HG03565 (cell line): ENCODE measurements at regions not wholly inside any gene's neighbourhood (a gene's known extent, or its start where the extent isn't known, plus 50 kb on each side); places are given as distances from the start of the nearest gene placed in this dataset.

ENCODE experiments used
- ATAC-seq: cut with Tn5 transposase; IDR thresholded peaks from one replicate; pipeline ENCODE4 v1.9.1; 2021; ENCODE audit warnings: mild to moderate bottlenecking, moderate library complexity; ENCODE audit not compliant: unreplicated experiment

DNA sequence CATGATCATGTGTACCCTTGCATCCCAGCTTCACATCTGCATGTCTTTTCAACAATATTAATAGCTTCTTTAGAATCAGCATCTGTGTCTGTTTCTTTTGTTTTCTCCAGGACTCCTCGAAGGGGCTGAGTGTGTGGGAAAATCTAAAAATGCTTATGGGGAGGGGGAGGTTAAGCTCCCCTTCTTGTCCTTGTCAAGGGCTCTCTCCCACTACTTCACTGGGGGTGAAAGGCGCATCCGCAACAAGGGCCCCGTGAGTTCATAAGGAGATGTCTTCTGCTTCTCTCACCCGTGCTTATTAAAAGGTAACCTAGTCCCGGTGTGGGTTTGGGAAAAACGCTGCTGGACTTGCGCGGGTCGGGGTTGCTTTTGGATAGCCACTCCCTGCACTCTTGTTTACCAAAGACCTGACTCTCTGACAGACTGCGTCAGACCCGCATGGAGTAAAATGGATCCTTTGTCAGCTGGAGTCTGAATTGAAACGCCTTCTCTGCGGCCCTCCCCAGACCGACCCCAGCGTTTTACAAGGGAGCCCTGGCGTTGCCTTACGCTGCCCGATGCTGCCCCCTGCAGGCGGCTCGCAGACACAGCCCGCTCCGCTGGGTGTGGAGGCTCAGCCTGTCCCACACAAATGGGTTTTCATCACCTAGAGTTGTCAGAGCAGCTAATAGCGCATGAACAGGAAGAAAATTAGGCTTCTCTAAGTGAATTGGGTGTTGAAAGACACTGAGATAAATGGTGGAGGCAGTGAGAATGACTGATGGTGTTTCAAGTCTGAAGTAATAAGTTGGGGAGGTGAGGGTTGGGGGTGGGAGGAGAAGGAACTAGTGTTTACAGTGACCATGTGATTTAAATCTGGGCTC lies 53.8 kb downstream of the IER5 start:
- peak; percentile 56 for ATAC-seq

DNA sequence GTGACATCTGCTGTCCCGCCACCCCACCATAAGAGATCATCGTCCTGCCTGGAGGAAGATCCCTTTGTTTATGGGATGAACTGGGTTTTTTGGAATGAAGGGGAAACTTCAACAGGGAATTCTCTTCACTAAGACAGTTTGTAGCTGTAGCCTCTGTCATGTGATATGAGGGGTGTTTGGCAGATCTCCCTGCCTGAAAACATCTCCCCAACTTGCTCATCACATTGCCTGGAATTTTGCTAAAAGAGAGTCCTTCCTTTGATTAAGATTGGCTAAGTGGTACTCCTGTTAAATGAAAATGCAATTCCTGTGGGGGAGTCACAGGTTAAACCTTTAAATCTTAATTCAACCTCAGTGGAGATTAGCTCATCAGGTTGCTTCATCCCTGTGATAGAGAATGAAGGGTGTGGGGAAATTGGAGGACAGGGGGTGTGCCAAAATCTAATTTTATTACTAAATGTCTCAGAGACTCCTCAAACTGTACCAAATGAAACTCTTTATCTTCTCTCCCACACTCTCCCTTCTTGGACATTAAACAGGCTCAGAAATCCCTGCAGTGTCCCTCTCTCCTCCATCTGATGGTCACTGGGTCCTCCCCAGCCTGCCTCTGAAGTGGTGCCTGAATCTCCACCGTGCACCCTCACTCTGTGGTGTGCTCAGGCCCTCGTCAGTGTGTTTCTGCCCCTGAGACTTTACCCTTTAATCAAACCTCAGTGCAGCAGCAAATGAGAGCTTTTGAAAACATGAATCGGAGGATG lies 54.8 kb downstream of the IER5 start:
- ATAC-seq, result no peak

DNA sequence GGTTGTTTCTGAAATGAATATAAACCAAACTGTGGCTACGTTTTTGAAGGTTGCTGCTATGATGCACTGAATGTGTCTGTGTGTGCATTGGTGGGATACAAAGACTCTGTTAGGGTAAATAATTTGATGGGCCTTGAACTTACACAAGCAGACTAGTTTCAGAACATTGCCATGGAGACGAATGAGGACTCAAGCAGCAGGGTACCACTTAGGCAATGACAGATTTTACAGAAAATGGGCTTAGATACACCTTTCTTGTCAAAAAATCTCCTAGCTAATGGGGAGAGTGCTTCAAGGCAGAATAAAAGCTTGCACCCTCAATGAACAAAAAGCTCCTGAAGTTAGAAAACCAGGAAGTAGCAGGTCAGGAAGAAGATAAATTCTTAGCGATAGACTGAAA lies 55.7 kb downstream of the IER5 start:
- no peak for ATAC-seq

DNA sequence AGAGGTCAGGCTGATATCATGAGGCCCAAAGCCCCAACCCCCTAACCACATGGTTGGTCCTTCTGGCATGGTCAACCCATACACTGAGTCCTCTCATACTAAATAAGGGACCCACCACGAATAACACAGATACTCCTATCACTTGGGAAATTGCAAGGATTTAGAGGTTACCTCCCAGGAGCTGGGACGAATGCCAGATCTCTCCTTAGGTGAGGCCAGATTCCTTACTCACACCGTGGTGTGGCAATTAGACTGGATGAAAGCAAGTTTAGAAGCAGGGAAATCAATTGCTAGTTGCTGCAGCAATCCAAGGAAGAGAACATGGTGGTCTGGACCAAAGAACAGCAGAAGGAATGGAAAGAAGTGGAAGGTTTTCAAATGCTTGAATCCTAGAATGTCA lies 60.1 kb downstream of the IER5 start:
- no peak for ATAC-seq

GRCh38 chr1:181149326-181150125 lies 61.0 kb downstream of the IER5 start:
- ATAC-seq, result peak; percentile 81

GRCh38 chr1:181150273-181150672 lies 61.8 kb downstream of the IER5 start:
- ATAC-seq, result no peak

DNA sequence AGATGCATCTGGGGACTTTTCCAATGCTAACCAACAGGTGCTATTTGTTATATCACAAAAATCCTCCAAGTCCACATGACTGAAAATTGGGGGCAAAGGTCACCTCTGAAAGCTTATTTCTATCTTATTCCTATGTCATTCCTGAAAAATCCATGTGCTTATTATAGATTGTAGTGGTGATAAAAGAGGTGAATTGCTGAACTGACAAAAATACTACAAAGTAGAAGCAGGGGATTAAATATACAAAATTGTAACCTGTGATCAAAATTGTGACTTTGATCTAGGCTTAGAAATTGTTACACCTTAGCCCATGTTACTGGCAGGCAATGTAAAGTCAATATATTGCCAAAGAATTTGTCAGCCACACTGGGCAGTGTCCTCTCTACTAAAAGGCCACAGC lies 62.3 kb downstream of the IER5 start:
- no peak for ATAC-seq

GRCh38 chr1:181151378-181152326 lies 63.2 kb downstream of the IER5 start:
- no peak for ATAC-seq

- ATAC-seq, result peak; percentile 56
Observed at GRCh38 chr1:181152892-181153633, 64.6 kb downstream of the IER5 start.

GRCh38 chr1:181153634-181153961 lies 65.1 kb downstream of the IER5 start:
- no peak for ATAC-seq

DNA sequence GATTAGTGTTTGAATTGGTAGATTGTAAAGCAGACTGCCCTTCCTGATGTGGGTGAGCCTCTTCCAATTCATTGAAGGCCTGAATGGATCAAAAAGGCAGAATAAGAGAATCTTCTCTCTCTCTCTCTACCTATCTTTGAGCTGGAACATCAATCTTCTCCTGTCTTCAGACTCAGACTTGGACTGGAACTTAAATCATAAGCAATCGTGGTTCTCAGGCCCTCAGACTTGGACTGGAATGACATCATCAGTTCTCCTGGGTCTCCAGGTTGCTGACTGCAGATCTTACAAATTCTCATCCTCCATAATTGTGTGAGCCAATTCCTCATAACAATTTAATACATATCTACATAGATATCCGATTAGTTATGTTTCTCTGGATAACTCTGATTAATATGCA lies 66.8 kb downstream of the IER5 start:
- no peak for ATAC-seq

DNA sequence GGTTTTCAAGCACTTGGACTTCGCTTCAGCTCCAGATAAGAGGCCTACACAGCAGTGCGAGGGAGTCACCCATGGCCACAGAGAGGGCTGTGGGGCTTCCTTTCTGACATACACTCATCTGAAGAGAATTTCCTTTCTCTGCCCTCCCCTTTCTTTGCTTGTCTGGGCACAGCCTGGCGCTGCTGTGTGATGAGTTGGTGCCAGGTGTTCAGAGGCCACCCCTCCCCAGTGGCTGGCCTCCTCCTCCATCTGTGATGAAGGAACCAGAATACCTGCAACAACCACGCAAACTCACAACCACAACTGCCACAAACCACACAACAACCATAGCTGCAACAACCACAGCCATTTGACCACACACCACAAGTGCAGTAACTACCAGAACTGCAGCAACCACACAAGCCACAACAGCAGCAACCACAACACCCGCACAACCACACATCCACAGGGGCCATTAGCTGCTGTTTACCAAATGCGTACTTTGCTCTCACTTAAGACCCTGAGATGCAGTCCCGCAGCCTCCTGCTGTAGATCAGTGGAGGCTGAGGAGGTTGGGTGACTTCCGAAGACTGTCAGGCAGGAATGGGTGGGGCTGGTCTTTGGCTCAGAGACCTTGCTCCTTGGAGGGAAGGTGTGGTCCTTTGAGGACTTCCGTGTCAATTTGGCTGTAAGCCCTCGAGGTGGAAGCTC lies 71.1 kb downstream of the IER5 start:
- no peak for ATAC-seq

DNA sequence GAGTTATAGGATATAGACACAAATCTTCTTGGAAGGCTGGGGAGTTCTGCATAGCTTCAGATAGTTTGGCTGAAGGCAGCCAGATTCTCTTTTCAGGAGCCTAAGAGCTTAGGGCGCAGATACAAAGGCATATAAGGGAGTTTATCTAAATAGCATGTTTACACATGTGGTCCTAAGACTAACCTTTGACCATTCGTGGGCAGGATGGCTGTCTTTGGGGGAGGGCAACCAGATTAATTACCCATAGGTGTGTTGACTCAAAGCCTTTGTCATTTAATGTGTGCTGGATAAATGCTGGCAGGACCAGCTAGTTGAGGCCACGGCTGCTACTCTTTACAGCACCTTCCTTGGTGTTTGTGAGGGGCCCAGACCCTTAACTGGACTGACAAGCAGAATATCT lies 71.8 kb downstream of the IER5 start:
- no peak for ATAC-seq

DNA sequence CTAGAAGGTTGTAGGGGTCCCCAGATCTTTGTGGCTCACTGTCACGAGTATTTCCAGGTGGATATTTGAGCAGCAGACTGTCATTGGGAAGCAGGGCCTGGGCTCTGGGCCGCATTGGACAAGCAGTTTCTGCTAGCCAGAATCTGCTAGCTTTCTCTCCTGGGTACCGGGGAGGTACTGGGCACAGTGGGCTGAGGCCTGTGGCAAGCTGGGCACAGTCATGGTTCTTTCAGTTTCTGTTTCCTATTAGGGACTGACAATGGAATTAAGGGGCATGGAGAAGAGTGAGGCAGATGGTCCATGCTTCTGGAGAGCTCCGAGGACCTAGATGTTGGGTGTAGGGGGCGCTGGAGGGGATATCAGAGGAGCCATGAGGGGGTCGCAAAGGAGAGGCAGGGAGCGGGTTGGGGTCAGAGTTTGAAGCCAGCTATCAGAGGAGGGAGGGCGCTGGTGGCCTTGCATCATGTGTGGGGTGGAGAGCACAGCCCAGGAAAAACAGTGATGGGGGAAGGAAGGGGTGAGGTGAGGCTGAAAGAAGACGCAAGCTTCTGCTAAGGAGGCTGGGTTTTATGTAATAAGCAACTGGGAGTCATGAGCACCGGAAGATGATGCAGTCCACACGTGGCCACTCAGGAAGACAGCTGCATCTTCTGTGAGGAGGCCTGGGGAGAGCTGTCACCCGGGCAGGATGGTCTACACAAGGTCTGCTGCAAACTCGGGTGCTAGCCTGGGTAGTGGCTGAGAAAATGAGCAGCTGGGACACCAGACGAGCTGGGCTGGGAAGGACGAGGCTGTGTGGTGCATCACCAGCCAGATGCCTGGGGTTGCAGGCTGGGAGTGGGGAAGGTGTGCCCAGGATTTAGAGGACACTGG lies 72.7 kb downstream of the IER5 start:
- ATAC-seq, result no peak

- no peak for ATAC-seq
Observed at GRCh38 chr1:181163662-181164061, 75.2 kb downstream of the IER5 start.

DNA sequence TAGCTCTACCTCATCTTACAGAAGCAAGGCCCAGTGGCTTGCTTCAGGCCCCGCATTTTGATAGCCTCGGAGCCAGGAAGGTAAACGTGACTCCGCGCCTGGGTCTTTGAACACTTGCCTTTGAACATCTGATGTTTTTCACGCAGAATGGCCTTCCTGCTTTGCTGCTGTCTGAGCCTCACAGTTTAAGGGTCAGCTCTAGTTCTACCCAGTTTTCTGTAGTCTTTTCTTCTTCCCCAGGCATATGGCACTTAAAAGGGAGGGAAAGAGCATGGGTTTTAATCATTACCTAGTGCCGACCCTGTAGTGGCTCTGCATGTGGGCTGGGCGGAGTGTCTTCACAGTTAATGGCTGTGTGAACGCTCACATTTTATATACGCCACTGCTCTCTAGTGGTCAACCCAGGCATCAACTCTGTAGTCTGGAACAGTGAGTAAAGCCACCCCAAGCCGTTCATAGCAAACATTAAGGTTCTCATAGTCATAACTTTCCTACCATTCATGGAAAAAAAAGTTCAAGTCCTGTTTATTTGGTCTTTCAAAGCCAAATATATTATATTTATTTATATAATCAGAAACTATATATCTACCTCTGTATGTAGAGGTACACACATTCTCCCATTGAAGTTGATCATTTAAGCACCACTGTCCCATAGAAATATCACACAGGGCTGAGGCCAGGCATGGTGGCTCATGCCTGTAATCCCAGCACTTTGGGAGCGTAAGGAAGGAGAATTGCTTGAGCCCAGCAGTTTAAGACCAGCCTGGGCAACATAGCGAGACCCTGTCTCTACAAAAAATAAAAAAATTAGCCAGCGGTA lies 78.1 kb downstream of the IER5 start:
- ATAC-seq, result peak; percentile 91

DNA sequence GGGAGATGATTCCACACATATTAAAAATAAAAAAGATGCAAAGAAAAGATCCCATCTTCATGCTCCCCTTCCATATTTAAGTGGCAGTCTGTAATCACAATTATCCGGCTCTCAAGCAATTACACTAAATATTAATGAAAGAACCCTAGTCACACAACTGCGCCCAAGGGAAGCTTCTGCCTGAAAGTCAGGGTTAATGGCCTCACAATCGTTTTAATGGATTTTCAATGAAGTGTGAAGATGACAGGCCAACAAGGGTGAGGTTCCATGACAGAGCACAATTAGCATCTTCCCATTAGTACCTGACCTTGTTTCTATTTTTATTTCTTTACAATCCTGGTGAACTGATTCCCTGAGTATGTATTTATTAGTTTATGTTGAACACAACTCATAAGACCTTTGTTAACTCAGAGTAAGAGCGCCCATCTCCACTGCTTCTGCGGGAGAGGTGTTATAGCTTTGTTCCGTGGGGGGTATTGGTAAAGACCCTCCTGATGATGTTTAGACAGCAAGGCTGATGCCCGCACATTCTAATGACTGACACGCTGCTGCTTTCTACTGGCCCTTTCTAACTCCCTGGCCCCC lies 80.9 kb downstream of the IER5 start:
- ATAC-seq, result no peak
